SK-N-SH (cell line): ENCODE measurements at regions not wholly inside any gene's neighbourhood (a gene's known extent, or its start where the extent isn't known, plus 50 kb on each side); places are given as distances from the start of the nearest gene placed in this dataset.

Experiments used
- CTCF ChIA-PET: fragments of 300-600, 350-600 bp; formaldehyde crosslinking; extraction: SDS; loops from one replicate; lab custom pipeline; 2021; lab: Yijun Ruan, JAX
- POLR2A ChIA-PET: fragments of 350-600 bp; sonication (Branson Sonifier 250); formaldehyde crosslinking; extraction: SDS; loops from one replicate; lab custom pipeline; 2020; ENCODE audit warnings: antibody characterized with exemption, inconsistent platforms; lab: Yijun Ruan, JAX
- DNase-seq: peaks from one replicate; pipeline ENCODE4 v3.0.0; 2012
- H2AFZ ChIP-seq: fragments of 200-600 bp; sonication (generic); 2 replicates; pipeline ENCODE4 v1.8.1; 2016; ENCODE audit warnings: antibody characterized with exemption, mild to moderate bottlenecking, low read depth
- H3F3A ChIP-seq: fragments of 200-600 bp; sonication (generic); replicated peaks from 2 replicates; pipeline ENCODE3; 2016; ENCODE audit warnings: antibody characterized with exemption, mild to moderate bottlenecking; ENCODE audit not compliant: insufficient read depth
- H3K27ac ChIP-seq, 2 experiments: fragments of 200-500 bp in 1 of 2; fragments of 200-600 bp in 1 of 2; sonication (Bioruptor generic) in 1 of 2; sonication (generic), shearing (Covaris generic) in 1 of 2; 2 replicates each; pipeline versions ENCODE4 v1.5.1 to v1.6.1; 2014 to 2016; ENCODE audit warnings: low read depth in 2 of 2, inconsistent platforms in 1 of 2, low read length in 1 of 2, mild to moderate bottlenecking in 1 of 2, mixed read lengths in 1 of 2
- H3K27me3 ChIP-seq: fragments of 200-600 bp; sonication (generic), shearing (Covaris generic); 2 replicates; pipeline ENCODE4 v1.6.1; 2016; ENCODE audit warnings: mixed run types; ENCODE audit not compliant: insufficient read depth
- H3K36me3 ChIP-seq, 2 experiments: fragments of 200-500 bp in 1 of 2; fragments of 200-600 bp in 1 of 2; sonication (Bioruptor generic) in 1 of 2; sonication (generic) in 1 of 2; replicated peaks in 1 of 2; 2 replicates each; pipeline versions ENCODE3 to v1.5.1; 2014 to 2016; ENCODE audit warnings: low read length in 1 of 2, mild to moderate bottlenecking in 1 of 2; ENCODE audit not compliant: insufficient read depth in 2 of 2, control insufficient read depth in 1 of 2
- H3K4me1 ChIP-seq, 2 experiments: fragments of 200-500 bp in 1 of 2; fragments of 200-600 bp in 1 of 2; sonication (Bioruptor generic) in 1 of 2; sonication (generic), shearing (Covaris generic) in 1 of 2; 2 replicates each; pipeline versions ENCODE4 v1.5.1 to v1.6.1; 2014 to 2016; ENCODE audit warnings: low read depth in 1 of 2, low read length in 1 of 2, mixed run types in 1 of 2; ENCODE audit not compliant: insufficient read depth in 2 of 2, control insufficient read depth in 1 of 2
- H3K4me2 ChIP-seq: fragments of 200-600 bp; sonication (generic), shearing (Covaris generic); 2 replicates; pipeline ENCODE4 v1.6.1; 2017; ENCODE audit warnings: mixed run types
- H3K4me3 ChIP-seq, 2 experiments: fragments of 200-500 bp in 1 of 2; fragments of 200-600 bp in 1 of 2; sonication (Bioruptor generic) in 1 of 2; sonication (generic), shearing (Covaris generic) in 1 of 2; 2 replicates each; pipeline versions ENCODE4 v1.5.1 to v1.8.1; 2014 to 2016; ENCODE audit warnings: low read depth in 2 of 2, inconsistent platforms in 1 of 2, low read length in 1 of 2, mild to moderate bottlenecking in 1 of 2, mixed read lengths in 1 of 2, moderate library complexity in 1 of 2
- H3K79me2 ChIP-seq: fragments of 200-600 bp; sonication (generic); 2 replicates; pipeline ENCODE4 v1.8.1; 2017; ENCODE audit warnings: mild to moderate bottlenecking; ENCODE audit not compliant: insufficient read depth
- H3K9ac ChIP-seq: fragments of 200-600 bp; sonication (generic); 2 replicates; pipeline ENCODE4 v1.6.1; 2017; ENCODE audit warnings: mixed run types
- H3K9me2 ChIP-seq: fragments of 200-600 bp; sonication (generic); 2 replicates; pipeline ENCODE4 v1.6.1; 2017; ENCODE audit warnings: mixed run types
- H3K9me3 ChIP-seq: fragments of 200-600 bp; sonication (generic); 2 replicates; pipeline ENCODE4 v1.6.1; 2017; ENCODE audit warnings: mixed run types, mild to moderate bottlenecking, moderate library complexity
- H4K20me1 ChIP-seq: fragments of 200-600 bp; sonication (generic); 2 replicates; pipeline ENCODE4 v1.6.1; 2017; ENCODE audit warnings: mild to moderate bottlenecking, mixed run types; ENCODE audit not compliant: insufficient read depth
- CHD2 ChIP-seq: fragments of 150-350 bp; IDR thresholded peaks from 2 replicates; pipeline ENCODE4 v1.6.1; 2018; ENCODE audit warnings: low read length; ENCODE audit not compliant: partially characterized antibody
- FOXJ3 ChIP-seq: sonication (generic); formaldehyde crosslinking; IDR thresholded peaks from 2 replicates; pipeline ENCODE4 v1.5.1; 2020; ENCODE audit warnings: mild to moderate bottlenecking, missing genetic modification reagents
- FOXM1 ChIP-seq: IDR thresholded peaks from 2 replicates; pipeline ENCODE4 v1.4.0; 2012; ENCODE audit warnings: low read depth, mild to moderate bottlenecking
- GATA2 ChIP-seq: sonication (generic); formaldehyde crosslinking; IDR thresholded peaks from 2 replicates; pipeline ENCODE4 v1.5.0; 2020; ENCODE audit warnings: mild to moderate bottlenecking, missing genetic modification reagents
- JUND ChIP-seq: IDR thresholded peaks from 2 replicates; pipeline ENCODE4 v1.4.0; 2012
- MXI1 ChIP-seq: IDR thresholded peaks from 2 replicates; pipeline ENCODE4 v1.6.1; 2012; ENCODE audit warnings: mild to moderate bottlenecking, low read depth, low read length, improper control_type of control experiment
- NFIC ChIP-seq: IDR thresholded peaks from 2 replicates; pipeline ENCODE4 v1.4.0; 2012; ENCODE audit warnings: borderline replicate concordance
- POLR2AphosphoS5 ChIP-seq: IDR thresholded peaks from 2 replicates; pipeline ENCODE4 v1.6.1; 2012; ENCODE audit warnings: low read depth, low read length
- SIN3A ChIP-seq: IDR thresholded peaks from 2 replicates; pipeline ENCODE4 v1.6.1; 2012; ENCODE audit warnings: low read depth, mild to moderate bottlenecking, low read length, moderate library complexity, borderline replicate concordance
- SMC3 ChIP-seq: IDR thresholded peaks from 2 replicates; pipeline ENCODE4 v1.6.1; 2012; ENCODE audit warnings: low read depth, low read length, improper control_type of control experiment
- TEAD4 ChIP-seq: IDR thresholded peaks from 2 replicates; pipeline ENCODE4 v1.4.0; 2012; ENCODE audit warnings: mild to moderate bottlenecking, borderline replicate concordance; ENCODE audit not compliant: insufficient read depth
- USF2 ChIP-seq: fragments of 150-350 bp; IDR thresholded peaks from 2 replicates; pipeline ENCODE4 v1.6.1; 2017; ENCODE audit warnings: antibody characterized with exemption, low read length, low read depth, borderline replicate concordance
- YY1 ChIP-seq: IDR thresholded peaks from 2 replicates; pipeline ENCODE4 v1.4.0; 2012; ENCODE audit warnings: low read depth, mild to moderate bottlenecking
- ZBTB33 ChIP-seq: IDR thresholded peaks from 2 replicates; pipeline ENCODE4 v1.4.0; 2012; ENCODE audit warnings: low read depth, borderline replicate concordance
- WGBS: methylation state at CpG from one replicate; pipeline ENCODE4 v1.1.6; 2017; ENCODE audit warnings: low lambda C conversion rate; 5-methylcytosine and 5-hydroxymethylcytosine counted together
- TF ChIP-seq, protein P1 (sequence below): IDR thresholded peaks from 2 replicates; pipeline ENCODE4 v1.4.0; 2012; ENCODE audit warnings: low read depth

- POLR2A ChIA-PET = no interaction called here
Observed at GRCh38 chr12:131260251-131260905, 306.7 kb downstream of the ADGRD1 start.

GRCh38 chr12:131260954-131261353 lies 307.2 kb downstream of the ADGRD1 start:
- no peak overlapping the region for H2AFZ ChIP-seq
- H4K20me1 ChIP-seq = no peaks in the 10 kb centered on the region
- 67% methylated on average over 6 of the region's 6 CpGs for WGBS
- H3K4me1 ChIP-seq = peaks cover 0 to 13% of the 10 kb centered on the region in 2 experiments; a peak in 1 of 4 replicates
- TF ChIP-seq TEAD4 = no peak
- TF ChIP-seq SIN3A = no peak
- peak; percentile 98 for TF ChIP-seq MXI1
- no peak for TF ChIP-seq USF2
- TF ChIP-seq, all 33 proteins: peak for 1
- Histone ChIP-seq H3F3A (no peaks in the 10 kb centered on the region), H3K27ac (peak overlapping the region in 1 of 2 experiments; percentile 28; a peak in 2 of 4 replicates), H3K4me3 (no peak overlapping the region), H3K4me2 (no peak overlapping the region), H3K9ac (no peak overlapping the region), H3K9me2 (no peaks in the 10 kb centered on the region), H3K9me3 (no peaks in the 10 kb centered on the region), H3K27me3 (no peaks in the 10 kb centered on the region), H3K36me3 (no peaks in the 10 kb centered on the region), H3K79me2 (no peaks in the 10 kb centered on the region)
- ChIA-PET CTCF (no interaction called here), POLR2A (no interaction called here)
- peak; percentile 72 for DNase-seq

More at GRCh38 chr12:131260251-131260905, 306.7 kb downstream of the ADGRD1 start:
- no peaks in the 10 kb centered on the region for H3K36me3 ChIP-seq
- WGBS = 54% methylated on average over 11 of the region's 16 CpGs
- peaks cover 0 to 13% of the 10 kb centered on the region in 2 experiments; a peak in 1 of 4 replicates for H3K4me1 ChIP-seq
- H3K9ac ChIP-seq = no peak overlapping the region
- CTCF ChIA-PET = no interaction called here
- no peak overlapping the region for H3K4me3 ChIP-seq
- H3K9me3 ChIP-seq = no peaks in the 10 kb centered on the region
- no peaks in the 10 kb centered on the region for H3K9me2 ChIP-seq
- peak overlapping the region in 1 of 2 experiments; percentile 28; a peak in 2 of 4 replicates for H3K27ac ChIP-seq
- H2AFZ ChIP-seq = no peak overlapping the region
- DNase-seq = no peak
- no peaks in the 10 kb centered on the region for H3K27me3 ChIP-seq
- H3K79me2 ChIP-seq = no peaks in the 10 kb centered on the region
- no peaks in the 10 kb centered on the region for H4K20me1 ChIP-seq
- no peak overlapping the region for H3K4me2 ChIP-seq
- TF ChIP-seq, protein P1, sequence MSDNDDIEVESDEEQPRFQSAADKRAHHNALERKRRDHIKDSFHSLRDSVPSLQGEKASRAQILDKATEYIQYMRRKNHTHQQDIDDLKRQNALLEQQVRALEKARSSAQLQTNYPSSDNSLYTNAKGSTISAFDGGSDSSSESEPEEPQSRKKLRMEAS = no peak
- TF ChIP-seq ZBTB33 (no peak), POLR2AphosphoS5 (no peak), FOXJ3 (CRISPR knock-in tag) (no peak), TEAD4 (no peak), GATA2 (CRISPR knock-in tag) (no peak), YY1 (no peak), CHD2 (no peak), SMC3 (no peak), FOXM1 (no peak), JUND (no peak), MXI1 (no peak), NFIC (no peak)
- H3F3A ChIP-seq = no peaks in the 10 kb centered on the region
